DND-41 (cell line): ENCODE measurements at regions not wholly inside any gene's neighbourhood (a gene's known extent, or its start where the extent isn't known, plus 50 kb on each side); places are given as distances from the start of the nearest gene placed in this dataset.

ENCODE experiments used
- ATAC-seq: fragments of 200-7000 bp; cut with Tn5 transposase; 3 replicates; pipeline ENCODE4 v1.9.1; 2021; ENCODE audit warnings: low read depth; ENCODE audit not compliant: insufficient read depth
- DNase-seq: peaks from one replicate; pipeline ENCODE4 v3.0.0-alpha.2; 2020
- H2AFZ ChIP-seq: 2 replicates; pipeline ENCODE4 v1.6.0; 2012; ENCODE audit warnings: low read depth, low read length
- H3K27ac ChIP-seq: 2 replicates; pipeline ENCODE4 v1.5.1; 2012; ENCODE audit warnings: low read length, inconsistent platforms
- H3K27me3 ChIP-seq: fragments of 200-600 bp; sonication (generic); 2 replicates; pipeline ENCODE4 v1.6.0; 2012; ENCODE audit warnings: low read length, mild to moderate bottlenecking, inconsistent platforms; ENCODE audit not compliant: insufficient read depth, poor library complexity
- H3K36me3 ChIP-seq: 2 replicates; pipeline ENCODE4 v1.5.1; 2012; ENCODE audit warnings: low read length, inconsistent platforms; ENCODE audit not compliant: insufficient read depth
- H3K4me1 ChIP-seq: 2 replicates; pipeline ENCODE4 v1.5.1; 2012; ENCODE audit warnings: mild to moderate bottlenecking, low read length; ENCODE audit not compliant: insufficient read depth
- H3K4me2 ChIP-seq: 2 replicates; pipeline ENCODE4 v1.6.0; 2012; ENCODE audit warnings: mild to moderate bottlenecking, moderate library complexity, low read length, inconsistent platforms; ENCODE audit not compliant: insufficient read depth
- H3K4me3 ChIP-seq, 2 experiments: fragments of 200-600 bp in 1 of 2; shearing (Covaris generic) in 1 of 2; 2 replicates each; pipeline ENCODE4 v1.5.1; 2012 to 2016; ENCODE audit warnings: inconsistent platforms in 2 of 2, low read length in 2 of 2, mild to moderate bottlenecking in 2 of 2, low read depth in 1 of 2, moderate library complexity in 1 of 2
- H3K79me2 ChIP-seq: 2 replicates; pipeline ENCODE4 v1.6.0; 2012; ENCODE audit warnings: low read length, inconsistent platforms; ENCODE audit not compliant: insufficient read depth
- H3K9ac ChIP-seq: 2 replicates; pipeline ENCODE4 v1.6.0; 2012; ENCODE audit warnings: low read depth, mild to moderate bottlenecking, inconsistent platforms, low read length, moderate library complexity
- H3K9me3 ChIP-seq: 2 replicates; pipeline ENCODE4 v1.5.1; 2012; ENCODE audit warnings: low read length, moderate library complexity, mild to moderate bottlenecking, inconsistent platforms; ENCODE audit not compliant: insufficient read depth, severe bottlenecking
- H4K20me1 ChIP-seq: 2 replicates; pipeline ENCODE4 v1.6.0; 2012; ENCODE audit warnings: low read length; ENCODE audit not compliant: insufficient read depth
- EZH2 ChIP-seq: IDR thresholded peaks from 3 replicates; pipeline ENCODE4 v1.6.1; 2012; ENCODE audit warnings: borderline replicate concordance, low read depth, mild to moderate bottlenecking, moderate library complexity, low read length, inconsistent platforms; ENCODE audit not compliant: severe bottlenecking
- TF ChIP-seq, protein P1 (sequence below): IDR thresholded peaks from 2 replicates; pipeline ENCODE4 v1.5.1; 2012; ENCODE audit warnings: borderline replicate concordance, low read length, moderate library complexity, mild to moderate bottlenecking; ENCODE audit not compliant: poor library complexity, severe bottlenecking; ENCODE audit errors: extremely low read depth

DNA sequence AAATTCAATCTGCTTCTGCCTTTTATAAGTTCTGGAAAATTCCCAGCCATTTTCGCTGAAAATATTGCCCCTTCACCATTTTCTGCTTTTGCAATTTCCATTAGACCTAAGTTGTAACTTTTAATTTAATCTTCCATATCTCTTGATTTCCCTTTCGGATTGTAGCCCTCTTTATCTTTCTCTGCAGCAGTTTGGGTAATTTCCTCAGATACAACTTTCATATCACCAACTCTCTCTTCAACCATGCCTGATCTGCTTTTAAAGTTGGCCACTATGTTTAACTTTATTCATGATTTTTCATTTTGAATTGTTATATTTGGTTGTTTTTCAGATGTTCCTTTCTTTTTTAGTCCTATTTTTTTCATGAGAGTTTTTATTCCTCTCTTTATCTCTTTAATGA is 157.0 kb upstream of the VLDLR start:
- no peak overlapping the region for H3K4me3 ChIP-seq
- H3K79me2 ChIP-seq: no peaks in the 10 kb centered on the region
- no peaks in the 10 kb centered on the region for H4K20me1 ChIP-seq
- no peak overlapping the region for H3K4me2 ChIP-seq
- no peak overlapping the region for H2AFZ ChIP-seq
- no peak overlapping the region for H3K27ac ChIP-seq
- H3K27me3 ChIP-seq: no peaks in the 10 kb centered on the region
- no peak overlapping the region for H3K9ac ChIP-seq
- H3K36me3 ChIP-seq: no peaks in the 10 kb centered on the region
- ATAC-seq (no peak), DNase-seq (no peak)
- H3K4me1 ChIP-seq: no peaks in the 10 kb centered on the region
- no peaks in the 10 kb centered on the region for H3K9me3 ChIP-seq
- TF ChIP-seq, protein P1, sequence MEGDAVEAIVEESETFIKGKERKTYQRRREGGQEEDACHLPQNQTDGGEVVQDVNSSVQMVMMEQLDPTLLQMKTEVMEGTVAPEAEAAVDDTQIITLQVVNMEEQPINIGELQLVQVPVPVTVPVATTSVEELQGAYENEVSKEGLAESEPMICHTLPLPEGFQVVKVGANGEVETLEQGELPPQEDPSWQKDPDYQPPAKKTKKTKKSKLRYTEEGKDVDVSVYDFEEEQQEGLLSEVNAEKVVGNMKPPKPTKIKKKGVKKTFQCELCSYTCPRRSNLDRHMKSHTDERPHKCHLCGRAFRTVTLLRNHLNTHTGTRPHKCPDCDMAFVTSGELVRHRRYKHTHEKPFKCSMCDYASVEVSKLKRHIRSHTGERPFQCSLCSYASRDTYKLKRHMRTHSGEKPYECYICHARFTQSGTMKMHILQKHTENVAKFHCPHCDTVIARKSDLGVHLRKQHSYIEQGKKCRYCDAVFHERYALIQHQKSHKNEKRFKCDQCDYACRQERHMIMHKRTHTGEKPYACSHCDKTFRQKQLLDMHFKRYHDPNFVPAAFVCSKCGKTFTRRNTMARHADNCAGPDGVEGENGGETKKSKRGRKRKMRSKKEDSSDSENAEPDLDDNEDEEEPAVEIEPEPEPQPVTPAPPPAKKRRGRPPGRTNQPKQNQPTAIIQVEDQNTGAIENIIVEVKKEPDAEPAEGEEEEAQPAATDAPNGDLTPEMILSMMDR: no peak
- TF ChIP-seq EZH2: no peak

DNA sequence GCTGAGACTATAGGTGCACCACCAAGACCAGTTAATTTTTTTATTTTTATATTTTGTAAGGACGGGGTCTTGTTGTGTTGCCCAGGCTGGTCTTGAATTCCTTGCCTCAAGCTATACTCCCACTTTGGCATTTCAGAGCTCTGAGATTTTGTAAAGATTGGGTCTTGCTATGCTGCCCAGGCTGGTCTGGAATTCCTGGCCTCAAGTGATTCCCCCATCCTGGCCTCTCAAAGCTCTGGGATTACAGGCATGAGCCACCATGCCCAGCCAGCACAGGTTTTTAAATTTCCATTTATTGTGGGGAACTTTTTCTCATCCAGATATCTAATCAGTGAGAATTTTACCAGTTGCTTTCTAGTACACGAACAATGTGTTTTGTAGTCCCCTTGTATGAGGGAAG is 156.1 kb upstream of the VLDLR start:
- Histone ChIP-seq H3K9ac (no peak overlapping the region), H3K4me2 (no peak overlapping the region), H3K9me3 (no peaks in the 10 kb centered on the region), H3K36me3 (no peaks in the 10 kb centered on the region), H3K27me3 (no peaks in the 10 kb centered on the region), H2AFZ (no peak overlapping the region), H3K79me2 (no peaks in the 10 kb centered on the region), H3K4me3 (no peak overlapping the region), H3K27ac (no peak overlapping the region), H4K20me1 (no peaks in the 10 kb centered on the region), H3K4me1 (no peaks in the 10 kb centered on the region)
- no peak for ATAC-seq
- TF ChIP-seq EZH2: no peak
- TF ChIP-seq, protein P1: no peak
- DNase-seq: no peak

DNA sequence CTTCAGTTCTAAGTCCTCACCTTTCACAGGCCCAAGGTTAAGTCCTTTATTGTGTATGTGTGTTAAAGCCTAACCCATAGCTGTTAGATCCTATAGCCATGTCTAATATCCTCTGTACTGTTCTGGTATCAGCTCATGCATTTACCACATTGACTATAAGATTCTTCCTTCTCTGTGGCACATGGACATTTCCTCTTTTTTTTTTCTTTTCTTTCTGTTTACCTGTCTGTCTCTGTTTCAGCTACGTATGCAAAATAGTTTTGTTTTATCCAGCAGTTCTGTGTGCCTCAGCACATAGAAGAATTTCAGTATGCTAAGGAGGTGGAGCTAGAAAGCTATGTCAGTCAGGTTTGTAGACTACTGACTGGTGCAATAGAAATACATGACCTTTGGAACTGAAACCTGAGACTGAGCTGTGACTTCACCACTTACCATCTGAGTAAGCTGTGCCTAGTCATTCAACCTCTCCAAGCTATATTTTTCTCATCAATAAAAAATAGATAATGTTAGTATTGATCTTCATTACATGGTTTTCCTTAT is 155.6 kb upstream of the VLDLR start:
- TF ChIP-seq, protein P1: no peak
- no peak for TF ChIP-seq EZH2
- no peak overlapping the region for H3K27ac ChIP-seq
- no peak for ATAC-seq

DNA sequence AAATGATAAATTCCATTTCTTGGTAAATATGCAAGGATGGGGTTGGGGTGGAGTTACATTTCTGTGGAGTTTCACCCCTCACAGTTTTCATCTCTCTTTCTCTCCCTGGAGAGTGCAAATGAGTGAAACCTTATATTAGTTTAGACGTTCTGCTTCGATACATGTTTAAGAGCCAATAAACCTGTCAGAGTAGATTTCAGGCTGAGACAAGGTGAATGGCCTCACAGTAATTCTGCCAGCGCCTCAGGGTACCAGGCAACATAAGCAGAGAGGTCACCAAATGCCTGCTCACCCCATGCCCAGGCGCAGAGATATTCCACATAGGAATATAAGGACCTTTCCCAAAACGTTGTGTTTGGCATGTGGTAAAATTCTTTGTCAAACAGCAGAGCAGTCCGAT is 154.9 kb upstream of the VLDLR start:
- TF ChIP-seq, protein P1: no peak
- TF ChIP-seq EZH2: no peak
- H3K27me3 ChIP-seq: no peaks in the 10 kb centered on the region
- H3K36me3 ChIP-seq: no peaks in the 10 kb centered on the region
- no peaks in the 10 kb centered on the region for H3K4me1 ChIP-seq
- no peak overlapping the region for H3K4me3 ChIP-seq
- no peak overlapping the region for H2AFZ ChIP-seq
- no peak for DNase-seq
- H3K9ac ChIP-seq: no peak overlapping the region
- H4K20me1 ChIP-seq: no peaks in the 10 kb centered on the region
- no peak for ATAC-seq
- H3K79me2 ChIP-seq: no peaks in the 10 kb centered on the region
- H3K4me2 ChIP-seq: no peak overlapping the region
- H3K9me3 ChIP-seq: no peaks in the 10 kb centered on the region
- H3K27ac ChIP-seq: no peak overlapping the region

More for the DNA sequence above, 155.6 kb upstream of the VLDLR start:
- Histone ChIP-seq H3K4me1 (no peaks in the 10 kb centered on the region), H2AFZ (no peak overlapping the region), H3K4me2 (no peak overlapping the region), H3K9me3 (no peaks in the 10 kb centered on the region), H3K79me2 (no peaks in the 10 kb centered on the region), H3K27me3 (no peaks in the 10 kb centered on the region), H3K4me3 (no peak overlapping the region), H4K20me1 (no peaks in the 10 kb centered on the region), H3K36me3 (no peaks in the 10 kb centered on the region), H3K9ac (no peak overlapping the region)
- no peak for DNase-seq
